GM12891 (cell line): ENCODE measurements at regions not wholly inside any gene's neighbourhood (a gene's known extent, or its start where the extent isn't known, plus 50 kb on each side); places are given as distances from the start of the nearest gene placed in this dataset.

Experiments
- POLR2A ChIP-seq: IDR thresholded peaks from 2 replicates; pipeline ENCODE4 v1.6.1; 2011; ENCODE audit warnings: low read depth, low read length, control low read depth
- POLR2AphosphoS5 ChIP-seq: IDR thresholded peaks from 2 replicates; pipeline ENCODE4 v1.6.1; 2011; ENCODE audit warnings: low read depth, low read length, control low read depth
- SPI1 ChIP-seq: IDR thresholded peaks from 2 replicates; pipeline ENCODE4 v1.6.1; 2011; ENCODE audit warnings: low read depth, low read length, control low read depth
- TAF1 ChIP-seq: IDR thresholded peaks from 2 replicates; pipeline ENCODE4 v1.6.1; 2011; ENCODE audit warnings: low read depth, low read length, control low read depth

DNA sequence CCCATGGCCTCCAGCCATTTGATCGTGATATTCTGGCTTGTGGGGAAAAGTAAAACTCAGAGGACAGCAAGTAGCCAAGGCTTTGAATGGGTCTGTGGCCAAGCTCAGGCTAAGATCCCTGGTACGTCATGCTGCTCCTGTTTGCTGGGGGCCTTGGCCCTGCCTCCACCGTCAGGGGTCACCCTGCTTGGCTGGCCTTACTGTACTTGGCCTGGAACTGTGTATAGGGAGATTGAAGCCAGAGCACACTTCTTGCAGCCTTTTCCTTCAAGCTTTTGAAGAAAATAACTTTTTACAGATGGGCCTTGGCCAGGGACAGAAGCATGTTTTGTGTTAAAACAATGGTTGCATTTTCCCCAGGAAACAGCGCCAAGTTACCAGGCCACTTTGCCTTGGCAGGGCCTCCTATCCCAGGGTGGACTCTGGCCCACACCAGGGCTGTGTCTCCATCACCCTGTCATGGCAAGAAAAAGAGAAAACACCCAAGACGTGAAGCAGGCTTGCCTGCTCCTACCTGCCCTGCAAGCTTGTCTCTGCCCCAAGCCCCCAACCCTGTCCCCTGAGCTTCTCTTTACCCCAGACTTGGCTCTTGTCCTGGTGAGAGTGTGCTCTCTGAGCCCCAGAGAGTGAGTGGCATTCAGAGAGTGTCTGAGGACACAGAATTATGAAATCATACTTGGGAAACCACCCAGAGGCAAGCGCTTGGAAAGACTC is 286.9 kb downstream of the GADD45G start:
- no peak for TF ChIP-seq POLR2A
- no peak for TF ChIP-seq POLR2AphosphoS5
- no peak for TF ChIP-seq TAF1
- TF ChIP-seq SPI1: no peak
